ENCODE measurements at regions not wholly inside any gene's neighbourhood (a gene's known extent, or its start where the extent isn't known, plus 50 kb on each side); places are given as distances from the start of the nearest gene placed in this dataset.

DNA sequence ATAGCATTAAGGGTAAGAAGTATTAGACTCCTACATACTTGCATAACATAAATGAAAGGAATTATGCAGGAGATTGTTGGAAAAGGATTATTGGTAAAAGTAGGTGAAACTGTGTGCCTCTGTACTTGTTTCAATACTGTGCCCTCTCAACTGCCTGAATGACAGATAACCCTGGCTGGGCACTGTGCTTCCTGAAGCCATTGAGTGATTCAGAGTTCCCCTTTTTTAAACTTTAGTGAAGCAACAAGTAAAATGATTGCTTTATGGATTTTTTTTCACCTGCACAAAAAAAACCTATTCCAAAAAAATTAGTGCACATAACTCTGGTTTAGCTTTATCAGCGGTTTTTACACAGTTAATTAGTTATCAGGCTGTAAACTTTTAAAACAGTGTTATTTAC lies 204.8 kb downstream of the TRAM1L1 start:
- TF ChIP-seq EZH2 (IDR thresholded peaks at IDR 0.05; ENCODE audit: insufficient read depth, poor library complexity, severe bottlenecking) (no peak), EZH2phosphoT487 (IDR thresholded peaks at IDR 0.05; ENCODE audit: insufficient read depth, low read depth) (no peak)

All from GM23248 (cell line).